Globus pallidus (tissue), 1 donor: ENCODE measurements at regions not wholly inside any gene's neighbourhood (a gene's known extent, or its start where the extent isn't known, plus 50 kb on each side); places are given as distances from the start of the nearest gene placed in this dataset.
"Not testable (repeated sequence)": the region's sequence is repeated elsewhere in the genome, so short reads cannot be mapped to it uniquely, and the experiment has no call there.

ENCODE experiments used
- DNase-seq: peaks from one replicate; pipeline ENCODE4 v3.0.0-alpha.2; 2015; ENCODE audit warnings: low spot score

DNA sequence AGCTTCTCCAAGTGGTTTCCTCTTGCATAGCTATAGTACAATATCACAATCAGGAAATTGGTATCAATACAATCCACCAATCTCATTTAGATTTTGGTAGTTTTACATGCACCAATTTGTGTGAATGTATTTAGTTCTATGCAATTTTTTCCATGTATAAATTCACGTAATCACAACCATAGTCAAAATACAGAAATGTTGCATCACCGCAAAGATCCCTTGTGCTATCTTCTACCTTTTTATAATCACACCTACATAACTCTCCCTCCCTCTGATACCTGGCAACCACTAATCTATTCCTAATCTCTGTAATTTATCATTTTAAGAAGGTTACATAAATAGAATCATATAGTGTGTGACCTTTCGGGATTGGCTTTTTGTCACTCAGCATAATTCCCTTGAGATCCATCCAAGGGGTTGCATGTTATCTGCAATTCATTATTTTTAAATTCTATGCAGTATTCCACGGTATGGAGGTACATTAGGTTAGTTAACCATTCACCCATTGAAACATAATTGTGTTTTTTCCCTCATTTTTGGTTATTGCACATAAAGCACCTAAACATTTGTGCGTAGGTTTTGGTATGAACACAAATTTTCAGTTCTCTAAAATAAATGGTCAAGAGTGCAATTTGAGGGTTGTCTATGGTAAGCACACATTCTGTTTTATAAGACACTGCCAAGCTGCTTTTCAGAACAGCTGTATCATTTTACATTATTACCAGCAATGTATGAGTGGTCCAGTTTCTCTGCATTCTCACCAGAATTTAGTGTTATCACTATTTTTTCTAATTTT lies 95.1 kb upstream of the SLC22A23 start:
- no peak for DNase-seq

DNA sequence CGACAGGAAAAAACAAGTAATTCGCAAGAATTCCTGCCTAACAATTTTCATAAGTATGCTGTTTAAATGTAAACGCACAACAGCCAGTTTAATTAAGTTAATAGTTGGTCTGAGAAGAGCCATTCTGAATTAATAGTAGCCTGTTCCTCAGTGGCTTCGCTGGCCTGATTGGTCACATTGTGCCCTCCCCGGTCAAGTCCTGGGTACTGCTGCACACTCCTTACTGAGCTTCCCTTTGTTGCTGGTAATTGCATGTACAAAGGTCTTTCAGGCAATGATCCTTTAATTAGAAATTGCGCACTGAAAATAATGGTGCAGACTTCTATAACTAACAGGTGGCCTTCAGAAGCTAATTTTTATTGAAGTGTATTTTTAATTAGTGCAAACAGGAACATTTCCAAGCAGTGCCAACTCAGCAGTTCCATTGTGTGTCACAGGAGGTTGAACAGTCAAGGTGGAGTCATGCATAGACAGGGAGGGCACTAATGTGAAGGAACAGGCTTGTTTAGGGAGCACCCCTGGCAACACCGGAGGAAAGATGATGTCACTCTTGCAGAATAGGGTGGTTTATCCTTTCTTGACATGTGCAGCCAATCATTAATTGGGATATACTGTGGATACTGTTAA lies 92.6 kb upstream of the SLC22A23 start:
- DNase-seq = no peak

DNA sequence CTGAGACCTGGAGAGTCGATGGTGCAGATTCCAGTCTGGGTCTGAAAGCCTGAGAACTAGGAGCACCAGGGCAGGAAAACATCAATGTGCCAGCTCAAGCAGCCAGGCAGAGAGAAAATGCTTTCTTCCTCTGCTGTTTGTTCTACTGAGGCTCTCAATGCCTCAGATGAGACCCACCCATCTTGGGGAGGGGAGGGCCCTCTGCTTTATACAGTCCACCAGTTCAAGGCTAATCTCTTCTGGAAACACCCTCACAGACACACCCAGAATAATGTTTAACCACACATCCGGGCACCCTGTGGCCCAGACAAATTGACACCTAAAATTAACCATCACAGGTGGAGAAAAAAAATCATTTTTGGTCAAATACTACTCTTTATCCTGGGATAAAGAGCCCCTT lies 89.3 kb upstream of the SLC22A23 start:
- no peak for DNase-seq

DNA sequence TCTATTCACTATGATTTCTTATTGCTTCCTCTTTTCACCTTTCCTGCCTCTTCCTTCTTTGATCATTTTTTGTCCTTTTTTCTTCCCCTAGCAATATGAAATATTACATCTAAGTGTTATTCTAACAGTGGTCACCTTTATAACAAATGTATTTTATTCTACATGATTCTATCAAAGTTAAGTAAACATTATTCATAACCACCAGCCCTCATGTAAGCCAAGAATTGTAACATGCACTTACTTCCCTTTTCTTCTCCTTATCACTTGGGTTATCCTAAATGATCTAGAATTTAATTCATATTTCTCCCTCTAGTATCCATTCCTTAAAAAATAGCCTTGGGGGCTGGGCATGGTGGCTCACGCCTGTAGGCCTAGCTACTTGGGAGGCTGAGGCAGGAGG lies 88.3 kb upstream of the SLC22A23 start:
- DNase-seq = no peak

DNA sequence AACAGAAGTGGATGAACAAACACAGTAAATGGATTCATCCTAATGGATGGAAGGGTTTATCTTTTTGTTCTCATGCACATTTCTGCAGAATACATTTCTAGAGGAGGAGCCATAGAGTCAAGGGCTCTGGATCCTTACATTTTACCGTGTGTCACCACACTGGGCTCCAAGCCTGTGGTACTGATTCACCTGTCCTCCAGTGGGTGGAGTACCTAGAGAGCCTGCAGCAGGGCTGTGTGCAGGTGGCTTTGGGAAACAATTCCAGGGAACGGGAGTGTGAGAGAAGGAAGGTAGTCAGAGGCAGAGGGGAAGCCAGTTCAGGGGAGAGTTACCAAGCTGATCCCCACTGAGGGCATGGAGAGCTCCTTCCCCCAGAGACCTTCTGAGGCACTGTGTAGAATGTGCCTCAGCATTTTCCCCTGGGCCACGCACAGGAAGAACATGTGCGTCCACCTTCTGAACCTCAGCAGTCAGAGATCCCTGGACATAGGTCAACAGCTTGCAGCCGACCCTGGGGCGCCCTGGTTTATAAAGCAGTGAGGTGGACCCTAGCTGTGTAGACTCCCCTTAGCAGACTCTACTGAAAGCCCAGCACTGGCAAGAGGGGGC lies 85.3 kb upstream of the SLC22A23 start:
- DNase-seq = no peak

DNA sequence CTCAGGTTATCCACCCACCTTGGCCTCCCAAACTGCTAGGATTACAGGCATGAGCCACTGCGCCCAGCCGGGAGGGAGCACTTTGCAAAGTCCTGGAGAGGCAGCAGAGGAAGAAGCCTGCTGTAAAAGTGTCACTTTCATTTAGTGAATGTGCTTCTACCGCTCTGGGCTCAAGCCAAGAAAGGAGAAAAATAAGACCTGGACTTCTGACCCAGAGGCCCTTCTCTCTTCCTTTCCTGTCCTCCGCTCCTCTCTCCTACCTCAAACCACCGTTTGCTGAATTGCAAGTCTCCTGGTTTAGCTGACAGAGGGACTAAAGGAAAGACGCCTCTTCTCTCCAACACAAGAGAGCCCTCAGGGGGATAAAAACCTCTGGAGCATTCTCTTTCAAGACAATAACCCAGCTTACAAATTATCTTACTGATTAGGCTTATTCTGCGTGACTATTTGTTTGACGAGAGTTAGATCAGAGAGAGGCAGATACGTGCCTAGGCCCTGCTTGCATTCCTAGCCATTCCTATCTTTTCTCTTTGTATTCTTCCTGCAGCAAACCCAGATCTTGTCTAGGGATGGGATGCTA lies 84.2 kb upstream of the SLC22A23 start:
- DNase-seq = no peak

DNA sequence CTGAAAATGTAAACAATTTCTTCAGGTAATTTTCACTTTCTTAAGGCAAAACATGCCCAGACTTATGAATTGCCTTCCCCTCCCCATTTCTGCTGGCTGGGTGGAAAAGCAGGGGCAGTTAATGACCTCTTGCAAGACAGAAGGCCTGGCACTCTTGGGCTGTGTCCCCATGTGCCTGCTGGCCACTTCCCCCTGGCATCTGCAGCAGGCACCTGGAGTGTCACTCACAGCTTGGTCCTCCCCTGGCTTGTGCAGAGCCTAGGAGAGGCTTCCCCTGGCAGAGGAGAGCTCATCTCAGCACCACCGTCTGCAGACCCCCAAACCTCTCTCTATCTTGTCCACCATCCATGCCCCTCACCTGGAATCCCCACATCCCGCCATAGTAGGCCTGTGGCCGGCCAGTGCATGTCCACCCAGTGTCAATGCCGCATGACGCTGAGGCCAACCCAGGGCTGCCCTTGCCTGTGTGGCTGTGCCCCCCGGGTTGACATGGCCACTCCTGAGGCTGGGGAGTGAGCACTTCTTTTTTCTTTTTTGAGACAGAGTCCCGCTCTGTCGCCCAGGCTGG lies 83.5 kb upstream of the SLC22A23 start:
- no peak for DNase-seq

DNA sequence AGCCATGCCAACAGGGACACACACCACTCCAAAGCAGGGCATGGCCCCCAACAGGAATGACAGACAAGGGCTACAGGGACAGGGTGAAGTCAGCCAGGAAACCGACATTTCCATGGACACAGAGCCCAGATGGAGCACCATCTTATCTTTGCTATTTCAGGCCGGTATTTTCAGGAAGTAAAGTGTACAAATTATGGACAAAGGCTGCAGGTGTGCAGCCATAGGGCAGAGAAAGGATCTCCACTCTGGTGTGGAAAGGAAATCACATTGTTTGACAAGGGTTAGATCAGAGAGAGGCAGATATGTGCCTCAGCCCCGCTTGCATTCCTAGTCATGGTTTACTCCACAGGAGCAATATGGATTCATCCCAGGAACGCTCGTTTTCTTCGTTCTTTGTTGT lies 81.7 kb upstream of the SLC22A23 start:
- no peak for DNase-seq

DNA sequence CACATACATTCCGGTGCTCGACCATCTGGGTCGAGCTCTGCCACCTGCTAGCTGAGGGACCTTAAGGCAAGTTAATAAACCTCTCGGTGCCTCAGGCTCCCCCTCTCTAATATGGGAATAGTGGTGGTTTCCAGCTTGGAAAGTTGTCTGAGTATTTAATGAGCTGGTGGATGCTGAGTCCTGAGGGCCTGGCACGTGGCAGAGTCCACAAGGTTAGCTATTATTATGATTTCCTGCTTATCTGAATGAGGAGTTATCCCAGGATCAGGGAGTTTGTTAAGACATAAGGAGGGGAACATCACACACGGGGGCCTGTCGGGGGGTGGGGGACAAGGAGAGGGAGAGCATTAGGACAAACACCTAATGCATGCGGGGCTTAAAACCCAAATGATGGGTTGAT lies 80.1 kb upstream of the SLC22A23 start:
- no peak for DNase-seq

DNA sequence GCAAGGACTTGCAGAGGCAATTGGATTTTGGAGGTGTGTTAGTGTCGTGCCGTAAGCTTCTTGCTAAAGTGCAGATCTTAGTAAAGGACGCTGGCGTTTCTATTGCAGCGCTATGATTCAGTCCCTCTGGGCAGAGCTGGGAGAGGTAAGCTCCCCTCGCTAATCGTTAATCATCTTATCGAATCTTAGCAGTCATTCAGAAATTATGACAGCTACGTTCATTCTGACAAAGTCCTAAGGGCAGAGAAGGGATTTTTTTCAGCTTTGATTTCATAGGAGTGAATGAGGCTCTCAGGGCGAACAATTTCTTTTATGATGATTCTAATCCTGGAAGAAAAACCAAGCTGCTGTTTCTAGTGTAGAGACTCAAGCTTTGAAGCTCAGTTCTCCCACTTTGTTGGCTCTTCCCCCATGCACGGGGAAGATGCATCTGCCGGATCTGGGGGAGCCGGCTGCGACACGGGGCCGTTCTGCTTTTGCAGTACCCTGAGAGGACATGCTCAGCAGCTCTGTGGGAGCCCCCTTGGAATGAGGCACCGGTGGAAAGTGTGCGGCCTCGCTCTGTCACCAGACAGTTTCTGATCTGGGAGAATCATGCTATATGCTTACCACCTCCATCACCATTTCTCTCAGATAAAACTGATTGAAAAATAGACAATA lies 79.1 kb upstream of the SLC22A23 start:
- DNase-seq = no peak

DNA sequence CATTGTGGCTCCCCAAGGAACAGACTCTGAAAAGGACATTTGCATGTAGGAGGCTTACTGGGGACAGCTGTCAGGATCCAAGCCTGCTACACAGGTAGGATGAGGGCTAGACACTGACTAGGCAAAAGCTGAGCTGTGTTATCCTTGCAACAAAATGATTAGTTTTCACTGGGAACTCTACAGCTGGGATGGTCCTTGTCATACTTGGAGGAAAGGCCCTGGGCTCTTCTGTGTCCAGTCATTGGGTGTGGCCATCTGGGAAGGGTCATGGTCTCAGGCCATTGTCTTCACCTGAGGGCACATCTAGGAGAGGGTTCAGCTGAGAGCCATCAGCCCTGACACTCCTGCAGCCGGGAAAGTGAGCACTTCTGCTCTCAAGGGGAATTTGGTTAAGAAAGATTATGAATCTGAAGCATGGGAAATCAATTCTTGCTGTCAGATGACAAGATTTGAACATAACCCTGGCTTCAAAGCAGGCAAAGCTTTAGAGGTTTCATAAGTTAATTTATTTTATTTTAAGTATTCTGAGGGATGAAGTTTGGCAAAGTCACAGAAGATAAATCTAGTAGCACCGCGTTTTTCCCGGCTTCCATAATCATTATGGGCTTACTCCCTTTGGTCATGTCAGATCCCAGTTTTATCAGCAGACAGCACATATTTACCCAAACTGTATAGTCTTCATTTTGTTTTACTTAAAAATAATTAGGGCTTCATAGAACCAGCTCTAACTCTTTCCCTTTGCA lies 78.4 kb upstream of the SLC22A23 start:
- DNase-seq = no peak

DNA sequence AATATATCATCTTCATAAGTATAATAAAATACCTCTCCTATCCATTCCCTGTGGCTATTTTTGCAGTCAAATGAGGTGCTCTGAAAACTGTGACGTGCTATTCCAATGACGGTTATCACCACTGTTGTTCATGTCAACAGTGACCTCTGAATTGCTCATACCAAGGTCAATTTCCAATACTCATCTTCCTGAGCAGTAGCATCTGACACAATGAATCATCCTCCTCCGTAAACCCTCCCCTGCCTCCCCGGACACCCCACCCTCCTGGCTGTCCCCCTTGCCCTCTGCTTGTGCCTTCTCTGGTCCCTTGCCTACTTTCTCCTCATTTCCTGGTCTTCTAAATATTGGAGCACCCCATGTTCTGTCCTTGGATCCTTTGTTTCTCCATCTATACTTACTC lies 77.7 kb upstream of the SLC22A23 start:
- no peak for DNase-seq

DNA sequence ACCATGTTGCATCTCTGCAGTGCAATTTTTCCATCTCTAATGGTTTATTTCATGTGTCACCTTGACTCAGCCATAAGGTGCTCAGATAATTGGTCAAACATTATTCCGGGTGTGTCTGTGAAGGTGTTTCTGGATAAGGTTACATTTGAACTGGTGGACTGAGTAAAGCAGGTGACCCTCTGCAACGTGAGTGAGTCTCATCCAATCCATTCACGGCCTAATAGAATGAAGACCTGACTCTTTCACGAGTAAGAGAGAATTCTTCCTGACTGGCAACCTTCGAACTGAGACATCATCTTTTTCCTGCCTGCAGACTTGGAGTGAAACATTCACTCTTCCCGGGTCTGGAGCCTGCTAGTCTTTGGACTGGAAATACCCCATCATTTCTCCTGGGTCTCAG lies 77.1 kb upstream of the SLC22A23 start:
- no peak for DNase-seq

DNA sequence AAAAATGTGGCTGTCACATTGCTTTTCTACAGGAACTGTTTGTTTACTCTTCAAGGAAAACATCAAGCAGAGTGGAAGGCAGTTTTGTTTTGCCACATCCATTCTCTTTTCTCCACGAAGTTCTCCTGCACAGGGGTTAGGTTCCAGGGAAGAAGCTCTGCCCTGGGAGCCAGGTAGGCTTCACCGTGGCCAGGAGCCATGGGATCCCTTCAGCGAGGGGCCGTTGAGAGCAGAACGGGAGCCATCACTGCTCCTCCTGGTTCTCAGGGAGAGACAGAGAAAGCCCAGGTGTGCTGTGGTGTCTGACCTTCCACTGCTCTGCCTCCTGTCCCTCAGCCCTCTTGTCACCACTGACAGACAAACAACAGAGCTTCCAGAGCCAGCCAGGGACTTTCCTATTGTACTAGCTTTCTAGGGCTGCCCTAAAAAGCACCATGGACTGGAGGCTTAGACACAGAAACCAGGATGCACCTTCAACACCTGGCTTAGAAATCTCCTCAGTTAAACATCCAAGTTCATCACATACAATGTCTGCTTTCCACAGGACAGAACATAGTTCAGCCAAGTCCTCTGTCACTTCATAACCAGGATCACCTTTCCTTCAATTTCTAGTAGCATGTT lies 75.6 kb upstream of the SLC22A23 start:
- no peak for DNase-seq

DNA sequence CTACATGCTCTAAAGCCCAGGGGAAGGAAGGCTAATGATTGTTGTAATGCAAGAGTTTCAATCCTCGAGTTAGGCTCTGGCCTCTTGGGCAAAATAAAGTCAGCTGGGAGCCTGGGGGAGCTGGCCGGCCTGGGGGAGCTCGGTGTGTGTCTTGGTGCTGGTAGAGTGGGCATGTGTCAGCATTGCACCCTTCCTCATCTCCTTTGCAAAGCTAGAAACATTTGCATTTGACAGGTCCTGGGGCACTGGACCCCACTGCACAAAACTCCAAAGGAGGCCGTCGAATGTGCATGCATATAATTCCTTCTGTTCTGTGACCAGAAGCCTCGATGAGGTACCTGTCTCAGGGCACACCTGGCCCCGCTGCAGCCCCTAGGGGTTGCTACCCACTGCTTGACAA lies 74.6 kb upstream of the SLC22A23 start:
- no peak for DNase-seq

DNA sequence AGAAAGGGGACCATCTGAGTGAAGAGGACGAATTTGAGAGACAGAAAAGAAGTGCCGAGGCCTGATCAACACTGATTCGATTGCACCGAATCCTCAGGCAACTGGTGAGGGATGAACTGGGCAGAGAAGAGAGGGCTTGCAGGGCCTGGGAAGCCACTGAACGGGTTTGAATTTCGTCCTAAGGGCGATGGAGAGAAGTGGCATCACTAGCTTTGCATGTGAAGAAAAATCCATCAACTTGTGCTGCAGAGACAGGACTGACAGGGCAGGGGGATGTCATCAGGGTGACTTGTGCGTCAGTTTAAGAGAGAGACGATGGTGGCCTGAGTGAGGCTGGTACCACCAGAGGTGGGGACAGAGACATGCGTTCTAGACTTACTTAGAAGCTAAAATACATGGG lies 73.7 kb upstream of the SLC22A23 start:
- DNase-seq = no peak

DNA sequence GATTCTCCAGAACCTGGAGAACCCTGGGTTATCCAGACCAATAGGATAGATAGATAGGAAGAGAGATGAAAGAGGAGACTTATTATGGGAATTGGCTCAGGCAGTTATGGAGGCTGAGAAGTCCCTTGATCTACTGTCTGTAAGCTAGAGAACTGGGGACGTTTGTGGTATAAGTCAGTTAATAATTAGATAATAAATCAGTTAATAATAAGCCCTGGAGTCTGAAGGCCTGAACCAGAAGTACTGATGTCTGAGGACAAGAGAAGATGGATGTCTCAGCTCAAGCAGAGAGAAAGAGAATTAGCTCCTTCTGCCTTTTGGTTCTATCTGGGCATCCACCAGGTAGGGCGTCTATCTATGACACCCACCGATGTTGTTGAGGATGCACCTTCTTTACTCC lies 72.9 kb upstream of the SLC22A23 start:
- DNase-seq = no peak

DNA sequence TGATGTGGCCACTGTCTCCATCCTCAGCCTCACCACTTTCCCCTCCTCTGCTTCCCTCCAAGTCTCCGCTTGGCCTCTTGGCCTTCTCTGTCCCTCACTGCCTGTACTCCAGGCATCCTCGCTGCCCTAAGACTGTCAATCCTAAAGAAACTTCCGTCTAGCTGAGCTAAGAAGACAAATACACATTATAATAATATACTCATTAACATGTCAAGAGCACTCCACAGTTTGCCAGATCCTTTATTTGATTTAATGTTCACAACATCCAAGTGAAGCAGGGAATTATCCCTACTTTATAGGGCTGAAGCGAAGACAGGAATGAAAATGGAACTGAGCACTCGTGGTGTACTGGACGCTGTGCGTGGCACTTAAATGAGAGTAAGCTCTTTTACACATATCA lies 72.4 kb upstream of the SLC22A23 start:
- no peak for DNase-seq

DNA sequence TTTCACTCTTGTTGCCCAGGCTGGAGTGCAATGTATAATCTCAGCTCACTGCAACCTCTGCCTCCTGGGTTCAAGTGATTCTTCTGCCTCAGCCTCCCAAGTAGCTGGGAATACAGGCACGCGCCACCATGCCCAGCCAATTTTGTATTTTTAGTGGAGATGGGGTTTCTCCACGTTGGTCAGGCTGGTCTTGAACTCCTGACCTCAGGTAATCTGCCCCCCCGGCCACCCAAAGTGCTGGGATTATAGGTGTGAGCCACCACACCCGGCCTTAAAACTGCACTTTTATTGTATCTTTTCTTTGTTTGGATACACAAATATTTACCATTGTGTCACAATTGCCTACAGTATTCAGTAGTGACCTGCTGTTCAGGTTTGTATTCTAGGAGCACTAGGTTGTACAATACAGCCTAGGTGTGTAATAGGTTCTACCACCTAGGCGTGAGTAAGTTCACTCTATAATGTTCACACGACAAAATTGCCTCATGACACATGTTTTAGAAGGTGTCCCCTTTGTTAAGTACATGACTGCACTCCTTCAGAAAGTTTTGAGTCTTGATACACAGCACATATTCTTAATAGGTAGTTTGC lies 71.3 kb upstream of the SLC22A23 start:
- DNase-seq = not testable (repeated sequence)

DNA sequence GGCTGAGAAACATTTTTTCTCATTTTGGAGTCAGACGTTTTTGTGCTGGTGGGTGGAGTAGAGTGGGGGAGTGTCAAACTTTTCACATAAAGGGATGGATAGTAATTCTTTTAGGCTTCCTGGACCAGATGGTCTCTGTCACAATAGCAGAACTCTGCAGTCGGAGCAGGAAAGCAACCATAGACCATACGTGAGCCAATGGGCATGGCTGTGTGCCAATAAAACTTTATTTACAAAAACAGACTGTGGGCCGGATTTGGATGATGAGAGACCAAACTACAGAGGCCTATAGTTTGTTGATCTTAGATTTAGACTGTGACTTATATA lies 70.8 kb upstream of the SLC22A23 start:
- no peak for DNase-seq
